Endothelial cell of umbilical vein (primary cell): ENCODE measurements at regions not wholly inside any gene's neighbourhood (a gene's known extent, or its start where the extent isn't known, plus 50 kb on each side); places are given as distances from the start of the nearest gene placed in this dataset.

Source experiments
- BruUV-seq: library from RNA; stranded (reverse); fragments of 400-500 nt; replicated peaks from 2 replicates; lab custom pipeline; 2021; lab: Mats Ljungman, UMichigan
- CTCF ChIA-PET: fragments of 300-600, 350-600 bp; sonication (Branson Sonifier 250); formaldehyde crosslinking; loops from one replicate; lab custom pipeline; 2021; ENCODE audit warnings: antibody characterized with exemption, inconsistent platforms; lab: Charles Lee
- POLR2A ChIA-PET: fragments of 300-600, 350-600 bp; sonication (Branson Sonifier 250); formaldehyde crosslinking; loops from one replicate; lab custom pipeline; 2021; ENCODE audit warnings: antibody characterized with exemption, inconsistent platforms; lab: Charles Lee
- DNase-seq: peaks from one replicate; pipeline ENCODE4 v3.0.0-alpha.2; 2011; ENCODE audit warnings: low read depth, low spot score
- FAIRE-seq: peaks from 2 replicates; lab custom pipeline; 2011; peaks lifted over from hg19 to GRCh38; lab: Jason Lieb, UNC
- H2AFZ ChIP-seq: 2 replicates; pipeline ENCODE4 v1.6.0; 2012; ENCODE audit warnings: low read depth, low read length, control low read depth, inconsistent platforms
- H3K27ac ChIP-seq: 2 replicates; pipeline ENCODE4 v1.5.1; 2011; ENCODE audit warnings: low read depth, mild to moderate bottlenecking, control low read depth, low read length, moderate library complexity; ENCODE audit not compliant: insufficient read depth
- H3K27me3 ChIP-seq, 2 experiments: 2 replicates each; pipeline versions ENCODE4 v1.6.0 to v1.6.1; 2011; ENCODE audit warnings: low read length in 2 of 2, mixed read lengths in 1 of 2; ENCODE audit not compliant: control insufficient read depth in 2 of 2, insufficient read depth in 2 of 2
- H3K36me3 ChIP-seq, 2 experiments: 2 replicates in 1 of 2; 3 replicates in 1 of 2; pipeline ENCODE4 v1.5.1; 2011; ENCODE audit warnings: low read length in 2 of 2, mild to moderate bottlenecking in 1 of 2, moderate library complexity in 1 of 2; ENCODE audit not compliant: control insufficient read depth in 2 of 2, insufficient read depth in 2 of 2; ENCODE audit errors: extremely low read depth in 1 of 2
- H3K4me1 ChIP-seq: 3 replicates; pipeline ENCODE4 v1.5.1; 2011; ENCODE audit warnings: mild to moderate bottlenecking, low read length; ENCODE audit not compliant: control insufficient read depth, insufficient read depth; ENCODE audit errors: extremely low read depth
- H3K4me2 ChIP-seq: 2 replicates; pipeline ENCODE4 v1.6.1; 2011; ENCODE audit warnings: low read length, control low read depth, mixed read lengths; ENCODE audit not compliant: insufficient read depth
- H3K4me3 ChIP-seq, 3 experiments: fragments of 200-600 bp in 1 of 3; sonication (generic), shearing (Covaris generic) in 1 of 3; replicated peaks in 1 of 3; 2 replicates each; pipeline ENCODE4 v1.5.1; 2011 to 2016; ENCODE audit warnings: control low read depth in 3 of 3, low read length in 3 of 3, mild to moderate bottlenecking in 2 of 3, inconsistent platforms in 1 of 3, low read depth in 1 of 3, moderate library complexity in 1 of 3; ENCODE audit not compliant: insufficient read depth in 1 of 3
- H3K79me2 ChIP-seq: 2 replicates; pipeline ENCODE4 v1.6.0; 2012; ENCODE audit warnings: low read length, inconsistent platforms; ENCODE audit not compliant: control insufficient read depth, insufficient read depth
- H3K9ac ChIP-seq: replicated peaks from 2 replicates; pipeline ENCODE3; 2011; ENCODE audit warnings: low read length, control low read depth; ENCODE audit not compliant: insufficient read depth; ENCODE audit errors: extremely low read depth
- H3K9me1 ChIP-seq: replicated peaks from 3 replicates; pipeline ENCODE4 v1.6.0; 2011; ENCODE audit warnings: mild to moderate bottlenecking, low read length; ENCODE audit not compliant: control insufficient read depth, insufficient read depth; ENCODE audit errors: extremely low read depth
- H3K9me3 ChIP-seq: replicated peaks from 2 replicates; pipeline ENCODE4 v1.5.1; 2012; ENCODE audit warnings: low read length, inconsistent platforms; ENCODE audit not compliant: control insufficient read depth, insufficient read depth
- H4K20me1 ChIP-seq: replicated peaks from 2 replicates; pipeline ENCODE3; 2011; ENCODE audit warnings: mild to moderate bottlenecking, low read length; ENCODE audit not compliant: control insufficient read depth, insufficient read depth; ENCODE audit errors: extremely low read depth
- JUN ChIP-seq: IDR thresholded peaks from 2 replicates; pipeline ENCODE4 v1.6.1; 2011; ENCODE audit warnings: borderline replicate concordance, low read depth; ENCODE audit not compliant: insufficient read length, insufficient read depth
- POLR2A ChIP-seq: IDR thresholded peaks from 2 replicates; pipeline ENCODE4 v1.6.1; 2012; ENCODE audit warnings: low read depth, mild to moderate bottlenecking, control low read depth, low read length
- POLR2AphosphoS5 ChIP-seq: IDR thresholded peaks from 2 replicates; pipeline ENCODE4 v1.6.1; 2012; ENCODE audit warnings: low read depth, mild to moderate bottlenecking, control low read depth, low read length, moderate library complexity; ENCODE audit not compliant: insufficient read depth
- dilution Hi-C: fragments of 300-500 bp; cut with MboI; formaldehyde crosslinking; loops from one replicate; pipeline ENCODE4 v1.15.0; 2019; ENCODE audit warnings: low sequenced_read_pairs; ENCODE audit not compliant: extremely low pct_ligation_motif_present
- intact Hi-C: fragments of 100-400 bp; cut with micrococcal nuclease; formaldehyde crosslinking; loops from one replicate; pipeline ENCODE4 v1.10.0; 2022

DNA sequence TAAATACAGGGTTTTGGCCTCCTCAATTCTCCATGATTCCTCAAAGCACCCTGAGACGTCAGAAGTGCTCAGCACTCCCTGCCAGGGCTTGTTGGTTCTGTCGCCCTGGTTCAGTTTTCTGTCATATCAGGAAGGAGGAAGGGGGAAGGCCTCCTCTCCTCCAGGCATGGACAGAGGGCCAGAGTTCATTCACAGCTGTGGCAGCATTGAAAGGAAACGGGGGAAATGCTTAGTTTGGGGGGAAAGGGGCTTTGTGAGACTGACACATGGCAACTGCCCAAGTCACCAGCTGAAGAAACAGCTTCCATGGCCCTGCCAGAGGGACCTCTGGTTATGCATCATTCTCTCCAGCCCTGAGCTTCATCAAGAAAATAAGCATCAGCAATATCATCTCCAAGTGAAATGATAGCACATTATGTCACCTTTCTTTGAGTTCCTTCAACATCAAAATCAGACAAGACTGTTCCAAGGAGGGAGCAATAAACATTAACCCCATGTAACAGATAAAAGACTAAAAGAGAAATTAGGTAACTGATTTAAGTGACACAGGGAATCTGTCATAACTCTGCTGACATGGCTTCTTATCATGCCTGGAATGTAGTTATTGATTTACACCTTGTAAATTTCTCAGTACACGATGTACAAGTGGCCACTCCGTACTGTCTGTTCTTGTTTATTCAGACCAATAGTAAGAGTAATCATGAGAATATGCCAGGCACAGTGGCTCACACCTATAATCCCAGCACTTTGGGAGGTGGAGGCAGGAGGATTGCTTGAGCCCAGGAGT is 103.2 kb upstream of the SLC25A33 start:
- H3K79me2 ChIP-seq: no peaks in the 10 kb centered on the region
- no peaks in the 10 kb centered on the region for H4K20me1 ChIP-seq
- FAIRE-seq (peak; percentile 66), DNase-seq (peak; percentile 93)
- no peaks in the 10 kb centered on the region for H3K27me3 ChIP-seq
- peak overlapping the region; percentile 16 for H3K27ac ChIP-seq
- ChIA-PET POLR2A (interaction anchor here (0.6 kb wide), 1 partner anchor 118 kb away, joined by 10 read pairs; no protein-coding TSS in a partner anchor), CTCF (interaction anchor here (0.6 to 1.4 kb wide), 3 partner anchors 10 to 146 kb away, joined by 3 to 4 read pairs (median 3); no protein-coding TSS in a partner anchor)
- H3K4me3 ChIP-seq: no peak overlapping the region
- dilution Hi-C loops (no loop called here), intact Hi-C loops (no loop called here)
- H2AFZ ChIP-seq: peak overlapping the region; percentile 4
- H3K4me1 ChIP-seq: peaks cover 32% of the 10 kb centered on the region
- TF ChIP-seq POLR2A (no peak), POLR2AphosphoS5 (peak; percentile 38)
- no peaks in the 10 kb centered on the region for H3K9me1 ChIP-seq
- H3K9ac ChIP-seq: no peak overlapping the region
- no peak overlapping the region for H3K4me2 ChIP-seq
- BruUV-seq: no TSS peak
- H3K36me3 ChIP-seq: no peaks in the 10 kb centered on the region
- H3K9me3 ChIP-seq: no peaks in the 10 kb centered on the region

GRCh38 chr1:9437961-9438430 is 101.3 kb upstream of the SLC25A33 start:
- Histone ChIP-seq H3K9ac (no peak overlapping the region), H3K27ac (peak overlapping the region; percentile 50), H3K4me3 (no peak overlapping the region), H4K20me1 (no peaks in the 10 kb centered on the region), H3K27me3 (no peaks in the 10 kb centered on the region), H3K4me1 (peaks cover 49% of the 10 kb centered on the region), H2AFZ (no peak overlapping the region), H3K4me2 (no peak overlapping the region), H3K79me2 (no peaks in the 10 kb centered on the region), H3K9me3 (no peaks in the 10 kb centered on the region), H3K36me3 (no peaks in the 10 kb centered on the region), H3K9me1 (no peaks in the 10 kb centered on the region)
- FAIRE-seq: peak; percentile 40
- intact Hi-C loops: no loop called here
- no peak for TF ChIP-seq JUN
- no TSS peak for BruUV-seq
- ChIA-PET POLR2A (interaction anchor here (1.2 to 1.5 kb wide), 3 partner anchors 17 to 40 kb away, joined by 3 to 5 read pairs (median 4); no protein-coding TSS in a partner anchor), CTCF (interaction anchor here (1.0 to 1.9 kb wide), 7 partner anchors 9 to 171 kb away, joined by 3 to 12 read pairs (median 6); no protein-coding TSS in a partner anchor)
- dilution Hi-C loops: no loop called here
- DNase-seq: no peak
